Gastroesophageal sphincter (tissue), 3 donors: ENCODE measurements at regions not wholly inside any gene's neighbourhood (a gene's known extent, or its start where the extent isn't known, plus 50 kb on each side); places are given as distances from the start of the nearest gene placed in this dataset.

Source experiments
- POLR2AphosphoS5 ChIP-seq: sonication (generic); formaldehyde crosslinking; IDR thresholded peaks from one replicate; pipeline ENCODE4 v1.6.1; 2017; ENCODE audit warnings: antibody characterized with exemption
- TF ChIP-seq, protein P1 (sequence below), 4 experiments: fragments of 200-600 bp in 2 of 4; fragments of 450-650 bp in 2 of 4; sonication (generic) in 1 of 4; IDR thresholded peaks; one replicate each; pipeline ENCODE4 v1.5.1; 2017 to 2019; ENCODE audit warnings: antibody characterized with exemption in 4 of 4, mild to moderate bottlenecking in 2 of 4, moderate library complexity in 2 of 4

DNA sequence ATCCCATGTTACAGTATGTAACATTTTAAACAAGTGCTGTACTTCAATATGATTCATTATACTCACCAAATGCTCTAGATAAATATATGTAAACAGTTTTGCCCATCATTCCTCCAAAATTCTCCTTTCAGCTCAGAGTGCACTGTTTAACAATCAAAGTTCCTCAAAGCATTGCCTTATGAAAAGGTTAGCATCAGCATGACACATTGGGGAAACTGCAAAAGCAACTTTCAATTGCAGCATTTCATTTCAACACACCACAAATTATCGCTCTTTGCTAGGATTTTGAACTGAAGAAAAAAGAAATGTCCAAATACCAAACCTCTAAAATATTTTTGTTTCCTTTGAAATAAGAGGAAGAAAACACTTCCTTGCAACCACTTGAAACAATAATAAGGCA, 413.2 kb downstream of the FLRT2 start:
- TF ChIP-seq, protein P1, sequence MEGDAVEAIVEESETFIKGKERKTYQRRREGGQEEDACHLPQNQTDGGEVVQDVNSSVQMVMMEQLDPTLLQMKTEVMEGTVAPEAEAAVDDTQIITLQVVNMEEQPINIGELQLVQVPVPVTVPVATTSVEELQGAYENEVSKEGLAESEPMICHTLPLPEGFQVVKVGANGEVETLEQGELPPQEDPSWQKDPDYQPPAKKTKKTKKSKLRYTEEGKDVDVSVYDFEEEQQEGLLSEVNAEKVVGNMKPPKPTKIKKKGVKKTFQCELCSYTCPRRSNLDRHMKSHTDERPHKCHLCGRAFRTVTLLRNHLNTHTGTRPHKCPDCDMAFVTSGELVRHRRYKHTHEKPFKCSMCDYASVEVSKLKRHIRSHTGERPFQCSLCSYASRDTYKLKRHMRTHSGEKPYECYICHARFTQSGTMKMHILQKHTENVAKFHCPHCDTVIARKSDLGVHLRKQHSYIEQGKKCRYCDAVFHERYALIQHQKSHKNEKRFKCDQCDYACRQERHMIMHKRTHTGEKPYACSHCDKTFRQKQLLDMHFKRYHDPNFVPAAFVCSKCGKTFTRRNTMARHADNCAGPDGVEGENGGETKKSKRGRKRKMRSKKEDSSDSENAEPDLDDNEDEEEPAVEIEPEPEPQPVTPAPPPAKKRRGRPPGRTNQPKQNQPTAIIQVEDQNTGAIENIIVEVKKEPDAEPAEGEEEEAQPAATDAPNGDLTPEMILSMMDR (IDR thresholded peaks at IDR 0.05), result no peak
- TF ChIP-seq POLR2AphosphoS5, result no peak
